ENCODE measurements at regions not wholly inside any gene's neighbourhood (a gene's known extent, or its start where the extent isn't known, plus 50 kb on each side); places are given as distances from the start of the nearest gene placed in this dataset.

DNA sequence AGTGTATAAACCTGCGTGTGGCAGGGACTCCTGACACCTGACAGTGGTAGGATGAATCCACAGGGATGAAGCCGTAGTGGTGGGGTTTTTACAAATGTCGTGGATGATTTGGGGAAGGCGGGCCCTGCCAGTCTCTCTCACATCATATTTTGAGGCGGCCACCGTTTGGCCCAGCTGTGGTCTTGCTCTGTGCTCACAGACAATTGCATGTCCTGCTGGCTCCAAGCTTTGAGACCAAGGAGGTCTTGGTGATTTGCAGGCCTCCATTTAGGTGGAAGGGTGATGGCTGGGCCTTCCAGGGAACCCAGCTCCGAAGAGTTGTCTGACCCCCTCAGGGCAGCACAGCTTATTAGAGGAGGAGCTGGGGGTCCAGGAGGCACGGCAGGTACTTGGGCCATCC lies 151.1 kb upstream of the SHH start:
- H3K36me3 ChIP-seq: no peaks in the 10 kb centered on the region
- TF ChIP-seq, protein P1, sequence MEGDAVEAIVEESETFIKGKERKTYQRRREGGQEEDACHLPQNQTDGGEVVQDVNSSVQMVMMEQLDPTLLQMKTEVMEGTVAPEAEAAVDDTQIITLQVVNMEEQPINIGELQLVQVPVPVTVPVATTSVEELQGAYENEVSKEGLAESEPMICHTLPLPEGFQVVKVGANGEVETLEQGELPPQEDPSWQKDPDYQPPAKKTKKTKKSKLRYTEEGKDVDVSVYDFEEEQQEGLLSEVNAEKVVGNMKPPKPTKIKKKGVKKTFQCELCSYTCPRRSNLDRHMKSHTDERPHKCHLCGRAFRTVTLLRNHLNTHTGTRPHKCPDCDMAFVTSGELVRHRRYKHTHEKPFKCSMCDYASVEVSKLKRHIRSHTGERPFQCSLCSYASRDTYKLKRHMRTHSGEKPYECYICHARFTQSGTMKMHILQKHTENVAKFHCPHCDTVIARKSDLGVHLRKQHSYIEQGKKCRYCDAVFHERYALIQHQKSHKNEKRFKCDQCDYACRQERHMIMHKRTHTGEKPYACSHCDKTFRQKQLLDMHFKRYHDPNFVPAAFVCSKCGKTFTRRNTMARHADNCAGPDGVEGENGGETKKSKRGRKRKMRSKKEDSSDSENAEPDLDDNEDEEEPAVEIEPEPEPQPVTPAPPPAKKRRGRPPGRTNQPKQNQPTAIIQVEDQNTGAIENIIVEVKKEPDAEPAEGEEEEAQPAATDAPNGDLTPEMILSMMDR (IDR thresholded peaks at IDR 0.05): no peak
- DNase-seq (ENCODE audit: low spot score in 2 of 2): peak in 1 of 2 donors; percentile 58
- no peaks in the 10 kb centered on the region for H3K4me1 ChIP-seq
- H3K4me3 ChIP-seq: no peak overlapping the region
- H3K9me3 ChIP-seq: no peaks in the 10 kb centered on the region
- no peaks in the 10 kb centered on the region for H3K27me3 ChIP-seq
- intact Hi-C loops (cut with DNase I): no loop called here
- H3K27ac ChIP-seq: no peak overlapping the region

DNA sequence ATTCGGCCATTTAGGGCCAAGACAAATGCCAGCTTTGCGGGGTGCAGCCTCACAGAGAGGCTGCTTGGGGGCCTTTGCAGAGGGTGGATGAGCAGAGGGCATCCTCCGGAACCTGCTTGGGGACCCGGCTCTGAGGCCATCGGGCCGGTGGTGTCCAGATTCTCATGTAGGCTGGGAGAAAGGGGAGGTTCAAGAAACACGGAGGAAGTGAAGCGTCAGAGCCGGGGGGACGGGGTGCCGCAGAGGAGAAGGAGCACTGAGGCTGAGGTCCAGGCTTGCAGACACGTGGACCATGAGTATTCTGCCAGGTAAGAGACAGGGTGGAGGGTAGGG lies 150.7 kb upstream of the SHH start:
- Histone ChIP-seq H3K4me1 (no peaks in the 10 kb centered on the region), H3K4me3 (no peak overlapping the region), H3K27ac (no peak overlapping the region), H3K36me3 (no peaks in the 10 kb centered on the region), H3K27me3 (no peaks in the 10 kb centered on the region), H3K9me3 (no peaks in the 10 kb centered on the region)
- TF ChIP-seq, protein P1 (IDR thresholded peaks at IDR 0.05): no peak
- intact Hi-C loops (cut with DNase I): no loop called here
- DNase-seq (ENCODE audit: low spot score in 2 of 2): peak in 1 of 2 donors; percentile 42

DNA sequence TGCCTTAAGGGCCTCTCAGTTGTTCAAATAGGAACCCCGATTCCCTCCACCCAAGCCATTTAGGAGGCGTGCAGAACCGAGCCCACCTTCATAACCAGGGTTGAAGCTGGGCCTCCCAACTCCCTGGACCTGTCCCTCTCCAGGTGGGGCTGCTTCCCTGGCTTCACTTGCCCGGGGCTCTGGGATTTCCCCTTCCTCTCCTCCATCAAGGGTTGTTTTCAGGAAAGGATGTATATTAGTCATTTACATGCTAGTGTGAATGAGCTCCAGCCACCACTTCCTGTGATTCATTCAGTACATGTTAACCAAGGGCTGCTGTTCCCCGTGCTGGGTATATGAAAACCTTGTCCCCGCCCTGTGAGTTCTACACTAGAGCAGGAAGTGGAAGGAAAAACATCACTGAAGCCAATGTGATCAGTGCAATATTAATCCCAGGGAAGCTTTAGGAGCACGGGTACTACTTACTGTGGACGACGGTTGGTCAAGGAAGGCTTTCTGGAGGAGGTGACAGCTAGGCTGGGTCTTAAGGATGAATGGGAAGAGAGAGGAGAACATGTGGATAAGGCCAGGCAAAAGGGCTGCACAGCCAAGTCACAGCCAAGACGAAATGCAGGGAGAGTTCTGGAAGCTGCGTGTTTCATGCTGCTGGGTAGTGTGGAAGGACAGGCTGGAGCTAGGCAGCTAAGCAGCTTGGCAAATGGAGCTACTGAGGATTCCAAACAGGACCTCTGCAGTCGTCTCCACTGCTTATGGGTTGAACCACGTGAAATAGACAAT lies 150.1 kb upstream of the SHH start:
- Histone ChIP-seq H3K27me3 (no peaks in the 10 kb centered on the region), H3K27ac (no peak overlapping the region), H3K4me3 (no peak overlapping the region), H3K36me3 (no peaks in the 10 kb centered on the region), H3K9me3 (no peaks in the 10 kb centered on the region), H3K4me1 (no peaks in the 10 kb centered on the region)
- peak in 1 of 2 donors; percentile 47 for DNase-seq (ENCODE audit: low spot score in 2 of 2)
- TF ChIP-seq, protein P1 (IDR thresholded peaks at IDR 0.05): no peak
- intact Hi-C loops (cut with DNase I): no loop called here

DNA sequence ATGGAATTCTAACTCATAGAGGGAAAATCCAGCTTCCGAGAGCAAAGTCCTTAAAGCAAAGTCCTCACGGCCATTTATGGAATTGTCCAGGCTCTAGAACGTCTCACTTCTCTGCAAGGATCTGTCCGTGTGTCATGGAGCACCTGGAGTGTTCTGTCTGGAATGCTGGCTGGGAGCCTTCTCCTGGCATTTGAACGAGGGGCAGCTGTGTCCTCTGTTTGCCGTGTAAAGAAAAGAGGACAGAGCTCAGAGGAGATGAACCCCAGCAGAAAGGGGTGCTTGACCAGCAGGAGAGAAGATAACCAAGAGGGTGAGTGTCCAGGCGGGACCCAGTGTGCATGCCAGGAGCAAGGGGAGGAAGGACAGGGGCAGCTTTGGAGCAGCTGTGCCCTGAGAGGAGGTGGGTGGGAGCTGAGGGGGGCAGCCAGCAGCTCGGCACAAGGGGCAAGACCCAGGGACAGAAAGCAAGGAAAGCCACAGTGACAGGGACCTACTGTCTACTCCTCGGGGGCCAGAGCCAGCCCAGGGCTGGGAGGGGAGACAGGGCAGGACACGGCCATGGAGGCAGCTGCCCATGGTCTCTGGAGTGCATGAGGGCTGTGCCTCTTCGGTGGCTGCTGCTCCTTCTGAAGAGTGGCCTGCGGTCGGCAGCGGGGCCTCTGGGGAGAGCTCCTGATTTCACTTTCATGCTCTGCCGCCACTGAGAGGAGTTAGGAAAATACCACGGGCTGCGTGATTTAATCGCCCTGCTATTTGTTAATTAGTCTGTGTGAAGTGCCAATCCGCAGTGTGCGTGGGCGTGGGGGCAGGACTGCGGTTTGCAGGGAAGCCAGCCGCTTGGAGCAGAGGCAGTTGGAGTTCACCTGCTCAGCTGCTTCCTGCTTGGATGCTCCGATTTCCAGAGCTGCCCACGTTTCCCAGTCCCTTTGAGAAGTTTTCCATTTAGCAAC lies 149.3 kb upstream of the SHH start:
- Histone ChIP-seq H3K36me3 (no peaks in the 10 kb centered on the region), H3K9me3 (no peaks in the 10 kb centered on the region), H3K4me1 (no peaks in the 10 kb centered on the region), H3K4me3 (no peak overlapping the region), H3K27me3 (no peaks in the 10 kb centered on the region), H3K27ac (no peak overlapping the region)
- TF ChIP-seq, protein P1 (IDR thresholded peaks at IDR 0.05): no peak
- DNase-seq (ENCODE audit: low spot score in 2 of 2): peak in 1 of 2 donors; percentile 38
- intact Hi-C loops (cut with DNase I): no loop called here

DNA sequence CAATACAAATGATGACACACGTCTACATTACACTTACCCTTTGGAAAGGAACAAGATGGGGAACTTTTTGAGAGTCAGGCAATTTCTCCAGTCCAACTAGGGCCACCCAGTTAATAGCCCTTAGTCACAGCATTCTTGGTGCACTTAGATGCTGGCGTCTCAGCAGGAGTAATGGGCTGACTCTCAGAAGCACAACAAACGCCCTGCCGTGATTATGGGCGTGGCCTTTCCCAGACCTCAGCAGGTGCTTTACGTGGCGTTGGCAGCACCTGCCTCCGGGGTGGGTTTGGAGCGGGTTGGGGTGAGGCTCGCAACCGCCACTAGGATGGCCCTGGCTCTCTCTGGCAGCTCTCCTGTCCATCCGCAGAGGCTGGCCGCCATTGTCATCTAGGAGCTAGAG lies 147.6 kb upstream of the SHH start:
- H3K36me3 ChIP-seq: no peaks in the 10 kb centered on the region
- DNase-seq (ENCODE audit: low spot score in 2 of 2): peak in 1 of 2 donors; percentile 53
- intact Hi-C loops (cut with DNase I): no loop called here
- no peaks in the 10 kb centered on the region for H3K27me3 ChIP-seq
- H3K27ac ChIP-seq: no peak overlapping the region
- H3K4me1 ChIP-seq: no peaks in the 10 kb centered on the region
- H3K9me3 ChIP-seq: no peaks in the 10 kb centered on the region
- H3K4me3 ChIP-seq: no peak overlapping the region
- TF ChIP-seq, protein P1 (IDR thresholded peaks at IDR 0.05): no peak
